SK-N-SH treated with all-trans-retinoic acid at 6 μM for 48 hours (cell line): ENCODE measurements at regions not wholly inside any gene's neighbourhood (a gene's known extent, or its start where the extent isn't known, plus 50 kb on each side); places are given as distances from the start of the nearest gene placed in this dataset.

Source experiments
- BACH2 ChIP-seq: fragments of 250-450 bp; sonication (Bioruptor Pico); IDR thresholded peaks from 2 replicates; pipeline ENCODE4 v1.9.0; 2021; ENCODE audit warnings: mild to moderate bottlenecking, borderline replicate concordance
- ISL1 ChIP-seq: fragments of 250-450 bp; sonication (Bioruptor Pico); IDR thresholded peaks from 2 replicates; pipeline ENCODE4 v2.1.2; 2022; ENCODE audit warnings: mild to moderate bottlenecking, moderate library complexity
- POU6F1 ChIP-seq: fragments of 250-450 bp; sonication (Bioruptor Pico); IDR thresholded peaks from 2 replicates; pipeline ENCODE4 v1.8.0; 2021; ENCODE audit warnings: low read depth, mild to moderate bottlenecking, moderate library complexity, borderline replicate concordance
- RARB ChIP-seq: fragments of 250-450 bp; sonication (Bioruptor Pico); IDR thresholded peaks from 2 replicates; pipeline ENCODE4 v1.8.0; 2021; ENCODE audit warnings: mild to moderate bottlenecking, moderate library complexity
- TSHZ2 ChIP-seq: fragments of 250-450 bp; sonication (Bioruptor Pico); IDR thresholded peaks from 2 replicates; pipeline ENCODE4 v1.5.0; 2020; ENCODE audit warnings: mild to moderate bottlenecking, moderate library complexity
- ZC3H10 ChIP-seq: fragments of 250-450 bp; sonication (Bioruptor Pico); IDR thresholded peaks from 2 replicates; pipeline ENCODE4 v1.5.1; 2021; ENCODE audit warnings: mild to moderate bottlenecking, moderate library complexity
- ZFP30 ChIP-seq: fragments of 450-650 bp; formaldehyde crosslinking; IDR thresholded peaks from 2 replicates; pipeline ENCODE4 v1.5.0; 2022; ENCODE audit warnings: mild to moderate bottlenecking, moderate library complexity
- ZNF8 ChIP-seq: fragments of 450-650 bp; formaldehyde crosslinking; IDR thresholded peaks from 2 replicates; pipeline ENCODE4 v1.5.0; 2020; ENCODE audit warnings: mild to moderate bottlenecking, moderate library complexity

GRCh38 chr4:158313566-158313965 lies 103.3 kb downstream of the TMEM144 start:
- no peak for TF ChIP-seq BACH2 (CRISPR knock-in tag)
- no peak for TF ChIP-seq ISL1 (CRISPR knock-in tag)
- TF ChIP-seq TSHZ2 (CRISPR knock-in tag): no peak
- no peak for TF ChIP-seq RARB
- TF ChIP-seq POU6F1: no peak
- no peak for TF ChIP-seq ZC3H10 (CRISPR knock-in tag)
- TF ChIP-seq ZFP30 (CRISPR knock-in tag): no peak
- no peak for TF ChIP-seq ZNF8
